ENCODE measurements at regions not wholly inside any gene's neighbourhood (a gene's known extent, or its start where the extent isn't known, plus 50 kb on each side); places are given as distances from the start of the nearest gene placed in this dataset.

GRCh38 chr20:23287354-23288190 lies 63.0 kb upstream of the NXT1 start:
- no peak for TF ChIP-seq FOXA2 (IDR thresholded peaks at IDR 0.05)
- no peak for TF ChIP-seq GABPA (IDR thresholded peaks at IDR 0.05 in 1 of 2, conservative IDR thresholded peaks at IDR 0.05 in 1 of 2)
- TF ChIP-seq ZBTB33 (IDR thresholded peaks at IDR 0.05): no peak
- no peak for TF ChIP-seq HNF4G (IDR thresholded peaks at IDR 0.05)
- TF ChIP-seq TAF1 (conservative IDR thresholded peaks at IDR 0.05): no peak
- TF ChIP-seq CTCF (IDR thresholded peaks at IDR 0.05; ENCODE audit: low read depth, low read length, missing input control): no peak
- TF ChIP-seq SP1 (IDR thresholded peaks at IDR 0.05): no peak
- no peak for TF ChIP-seq ATF3 (IDR thresholded peaks at IDR 0.05)
- no peak for TF ChIP-seq REST (IDR thresholded peaks at IDR 0.05)
- no peak for TF ChIP-seq YY1 (IDR thresholded peaks at IDR 0.05)
- TF ChIP-seq FOXA1 (IDR thresholded peaks at IDR 0.05): no peak
- no peak for TF ChIP-seq NR2F2 (IDR thresholded peaks at IDR 0.05)
- no peak for TF ChIP-seq EGR1 (IDR thresholded peaks at IDR 0.05; ENCODE audit: low read depth in 2 of 2)
- TF ChIP-seq RAD21 (IDR thresholded peaks at IDR 0.05): no peak
- no peak for TF ChIP-seq HNF4A (conservative IDR thresholded peaks at IDR 0.05)
- TF ChIP-seq RXRA (IDR thresholded peaks at IDR 0.05): no peak
- TF ChIP-seq JUND (IDR thresholded peaks at IDR 0.05): no peak
- Histone ChIP-seq H3K27me3 (ENCODE audit: control insufficient read depth in 4 of 4, insufficient read depth in 4 of 4, low read length in 3 of 4) (peaks cover 0 to 6% (median 0%) of the 10 kb centered on the region in 4 donors), H3K4me3 (ENCODE audit: low read depth in 1 of 3, low read length in 3 of 3) (no peak overlapping the region), H3K4me1 (ENCODE audit: control insufficient read depth in 4 of 4, insufficient read depth in 4 of 4, low read length in 3 of 4) (no peaks in the 10 kb centered on the region), H3K36me3 (ENCODE audit: control insufficient read depth in 4 of 4, insufficient read depth in 3 of 4, low read depth in 1 of 4, low read length in 3 of 4) (no peaks in the 10 kb centered on the region), H3K9me3 (ENCODE audit: control insufficient read depth in 4 of 4, low read length in 3 of 4) (no peaks in the 10 kb centered on the region), H3K9ac (ENCODE audit: low read depth in 1 of 2, low read length in 2 of 2) (no peak overlapping the region), H3K27ac (ENCODE audit: low read depth in 1 of 2, low read length in 2 of 2) (no peak overlapping the region)
- DNase-seq (ENCODE audit: low spot score): no peak
- 66% methylated on average over 13 of the region's 13 CpGs for WGBS
